Activated CD4-positive, alpha-beta T cell treated with anti-CD3 and anti-CD28 coated beads for 36 hours (primary cell): ENCODE measurements at regions not wholly inside any gene's neighbourhood (a gene's known extent, or its start where the extent isn't known, plus 50 kb on each side); places are given as distances from the start of the nearest gene placed in this dataset.
A peak's percentile ranks its signal among the peaks of the same experiment; 100 is the strongest.

Experiments
- ATAC-seq: fragments of 200-7000 bp; cut with Tn5 transposase; one replicate; pipeline ENCODE4 v1.10.0; 2021; ENCODE audit warnings: mild to moderate bottlenecking, moderate library complexity
- CTCF ChIA-PET: fragments of 350-600 bp; sonication (Branson Sonifier 250); formaldehyde crosslinking; loops from one replicate; lab custom pipeline; 2021; ENCODE audit warnings: antibody characterized with exemption; lab: Charles Lee
- POLR2A ChIA-PET: fragments of 350-600 bp; sonication (Branson Sonifier 250); formaldehyde crosslinking; loops from one replicate; lab custom pipeline; 2021; ENCODE audit warnings: antibody characterized with exemption, inconsistent platforms; lab: Charles Lee
- DNase-seq: peaks from one replicate; pipeline ENCODE4 v3.0.0-alpha.2; 2020
- H3K27ac Mint-ChIP-seq: one replicate; pipeline ENCODE4 v1.8.0; 2021; ENCODE audit warnings: mixed read lengths
- H3K27me3 Mint-ChIP-seq: one replicate; pipeline ENCODE4 v1.8.0; 2021; ENCODE audit warnings: mixed read lengths
- H3K36me3 Mint-ChIP-seq: one replicate; pipeline ENCODE4 v1.8.0; 2021; ENCODE audit warnings: low read depth, mixed read lengths
- H3K4me1 Mint-ChIP-seq: one replicate; pipeline ENCODE4 v1.8.0; 2021; ENCODE audit warnings: mixed read lengths
- H3K4me3 Mint-ChIP-seq: one replicate; pipeline ENCODE4 v1.8.0; 2021; ENCODE audit warnings: mild to moderate bottlenecking, moderate library complexity, mixed read lengths
- H3K9me3 Mint-ChIP-seq: one replicate; pipeline ENCODE4 v1.8.0; 2021; ENCODE audit warnings: low read depth, mixed read lengths
- intact Hi-C, 2 experiments: fragments of 100-400 bp; cut with DNase I in 1 of 2; cut with micrococcal nuclease in 1 of 2; formaldehyde crosslinking; loops; one replicate each; pipeline versions ENCODE4 v1.14.2 to v1.15.1; 2022 to 2024; cut with DNase I, micrococcal nuclease

GRCh38 chr13:40472427-40473220, 193.8 kb downstream of the FOXO1 start:
- ATAC-seq (no peak), DNase-seq (no peak)
- POLR2A ChIA-PET: no interaction called here
- CTCF ChIA-PET: interaction anchor here (0.5 to 2.0 kb wide), 7 partner anchors 8 to 569 kb away, joined by 3 to 7 read pairs (median 3); no protein-coding TSS in a partner anchor
- Mint-ChIP-seq H3K4me3 (no peak overlapping the region), H3K9me3 (no peaks in the 10 kb centered on the region), H3K36me3 (no peaks in the 10 kb centered on the region), H3K4me1 (peaks cover 10% of the 10 kb centered on the region), H3K27me3 (no peaks in the 10 kb centered on the region), H3K27ac (no peak overlapping the region)
- intact Hi-C loops: no loop called here

DNA sequence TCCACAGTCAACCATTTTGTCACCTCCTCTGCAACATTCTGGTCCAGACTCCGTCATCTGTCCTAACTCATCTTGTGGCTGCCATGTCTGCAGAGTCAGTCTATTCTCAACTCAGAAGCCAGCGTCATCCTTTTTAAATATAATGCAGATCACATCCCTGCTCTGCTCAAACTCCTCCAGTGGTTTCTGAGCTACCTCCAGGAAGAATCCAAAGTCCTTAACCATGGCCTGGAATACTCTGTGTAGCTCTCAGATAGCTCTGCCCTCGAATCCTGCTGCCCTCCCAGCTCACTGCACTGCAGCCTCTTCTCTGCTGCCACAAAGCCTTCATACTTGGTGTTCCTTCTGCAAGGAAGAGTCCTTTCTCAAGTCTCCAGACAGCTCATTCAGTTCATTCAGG, 190.8 kb downstream of the FOXO1 start:
- DNase-seq: no peak
- CTCF ChIA-PET: interaction anchor here (1.5 to 1.6 kb wide), 2 partner anchors 9 to 106 kb away, joined by 3 to 4 read pairs; no protein-coding TSS in a partner anchor
- no peak overlapping the region for H3K27ac Mint-ChIP-seq
- H3K36me3 Mint-ChIP-seq: no peaks in the 10 kb centered on the region
- no peaks in the 10 kb centered on the region for H3K9me3 Mint-ChIP-seq
- POLR2A ChIA-PET: no interaction called here
- H3K4me3 Mint-ChIP-seq: no peak overlapping the region
- intact Hi-C loops: no loop called here
- no peaks in the 10 kb centered on the region for H3K27me3 Mint-ChIP-seq
- peaks cover 20% of the 10 kb centered on the region for H3K4me1 Mint-ChIP-seq
- no peak for ATAC-seq

DNA sequence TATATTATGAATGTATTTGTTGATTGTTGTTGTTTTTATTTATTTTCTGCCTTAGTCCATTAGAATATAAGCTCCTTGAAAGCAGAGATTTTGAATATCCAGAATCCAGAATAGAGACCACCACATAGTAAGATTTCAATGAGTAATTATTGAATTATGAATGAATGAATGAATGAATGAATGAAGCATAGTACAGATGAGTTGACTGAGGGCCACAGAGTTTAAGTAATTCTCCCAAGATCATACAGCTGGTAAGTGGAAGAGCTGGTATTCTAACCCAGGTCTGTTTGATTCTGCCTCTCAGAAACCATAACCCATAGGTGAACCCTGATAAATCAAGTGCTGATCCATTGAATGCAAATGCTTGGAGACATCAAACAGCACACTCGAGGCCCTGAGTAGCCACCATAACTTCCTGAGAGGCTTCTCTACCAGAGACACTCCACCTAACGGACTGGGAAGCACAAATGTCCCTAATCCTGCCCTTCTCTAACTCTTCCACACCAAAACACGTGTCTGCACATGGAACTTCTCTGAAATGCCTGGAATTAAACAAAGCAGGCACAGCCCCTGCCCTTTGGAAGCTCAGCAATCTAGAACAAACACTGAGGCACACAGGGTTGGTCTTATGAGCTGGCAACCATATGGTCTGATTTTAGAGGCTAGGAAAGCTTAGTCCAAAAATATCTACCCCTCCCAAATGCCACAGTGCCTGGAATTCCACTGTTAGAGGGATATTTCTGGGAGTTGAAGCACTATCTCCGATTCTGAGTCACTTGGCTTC, 190.1 kb downstream of the FOXO1 start:
- Mint-ChIP-seq H3K4me1 (peaks cover 28% of the 10 kb centered on the region), H3K4me3 (no peak overlapping the region), H3K27me3 (no peaks in the 10 kb centered on the region), H3K36me3 (no peaks in the 10 kb centered on the region), H3K27ac (no peak overlapping the region), H3K9me3 (no peaks in the 10 kb centered on the region)
- ChIA-PET CTCF (interaction anchor here (1.5 to 1.6 kb wide), 2 partner anchors 8 to 105 kb away, joined by 3 to 4 read pairs; no protein-coding TSS in a partner anchor), POLR2A (no interaction called here)
- ATAC-seq (no peak), DNase-seq (no peak)
- intact Hi-C loops: no loop called here

- Mint-ChIP-seq H3K27me3 (no peaks in the 10 kb centered on the region), H3K4me3 (no peak overlapping the region), H3K4me1 (peaks cover 35% of the 10 kb centered on the region), H3K9me3 (peaks cover 5% of the 10 kb centered on the region), H3K36me3 (peaks cover 4% of the 10 kb centered on the region), H3K27ac (no peak overlapping the region)
- ATAC-seq (no peak), DNase-seq (no peak)
- POLR2A ChIA-PET: no interaction called here
- intact Hi-C loops: no loop called here
- CTCF ChIA-PET: no interaction called here
Measured at GRCh38 chr13:40477623-40478608, 188.5 kb downstream of the FOXO1 start.

GRCh38 chr13:40478775-40479174, 187.7 kb downstream of the FOXO1 start:
- CTCF ChIA-PET: no interaction called here

GRCh38 chr13:40479196-40479845, 187.1 kb downstream of the FOXO1 start:
- CTCF ChIA-PET: no interaction called here
- no peak for DNase-seq
- H3K27me3 Mint-ChIP-seq: no peaks in the 10 kb centered on the region
- H3K36me3 Mint-ChIP-seq: peaks cover 4% of the 10 kb centered on the region
- H3K9me3 Mint-ChIP-seq: peaks cover 5% of the 10 kb centered on the region
- intact Hi-C loops: no loop called here
- POLR2A ChIA-PET: no interaction called here
- ATAC-seq: no peak
- no peak overlapping the region for H3K27ac Mint-ChIP-seq
- peaks cover 45% of the 10 kb centered on the region for H3K4me1 Mint-ChIP-seq
- H3K4me3 Mint-ChIP-seq: no peak overlapping the region

More at GRCh38 chr13:40478775-40479174, 187.7 kb downstream of the FOXO1 start:
- Mint-ChIP-seq H3K27ac (no peak overlapping the region), H3K4me1 (peaks cover 39% of the 10 kb centered on the region), H3K4me3 (no peak overlapping the region), H3K9me3 (peaks cover 5% of the 10 kb centered on the region), H3K36me3 (peaks cover 4% of the 10 kb centered on the region), H3K27me3 (no peaks in the 10 kb centered on the region)
- POLR2A ChIA-PET: no interaction called here
- no peak for ATAC-seq
- no peak for DNase-seq
- intact Hi-C loops: no loop called here

GRCh38 chr13:40480012-40480914, 186.2 kb downstream of the FOXO1 start:
- intact Hi-C loops: loop anchor here in 1 of 2 experiments (5.0 kb wide), 1 partner anchor 43 kb away; no protein-coding TSS in a partner anchor
- ChIA-PET POLR2A (interaction anchor here (0.6 kb wide), 1 partner anchor 244 kb away, joined by 3 read pairs; no protein-coding TSS in a partner anchor), CTCF (interaction anchor here (0.6 kb wide), 1 partner anchor 520 kb away, joined by 3 read pairs; no protein-coding TSS in a partner anchor)
- H3K4me1 Mint-ChIP-seq: peaks cover 54% of the 10 kb centered on the region
- H3K4me3 Mint-ChIP-seq: no peak overlapping the region
- ATAC-seq (no peak), DNase-seq (no peak)
- peak overlapping the region; percentile 53 for H3K27ac Mint-ChIP-seq
- H3K27me3 Mint-ChIP-seq: no peaks in the 10 kb centered on the region
- H3K36me3 Mint-ChIP-seq: peaks cover 4% of the 10 kb centered on the region
- H3K9me3 Mint-ChIP-seq: peaks cover 5% of the 10 kb centered on the region

DNA sequence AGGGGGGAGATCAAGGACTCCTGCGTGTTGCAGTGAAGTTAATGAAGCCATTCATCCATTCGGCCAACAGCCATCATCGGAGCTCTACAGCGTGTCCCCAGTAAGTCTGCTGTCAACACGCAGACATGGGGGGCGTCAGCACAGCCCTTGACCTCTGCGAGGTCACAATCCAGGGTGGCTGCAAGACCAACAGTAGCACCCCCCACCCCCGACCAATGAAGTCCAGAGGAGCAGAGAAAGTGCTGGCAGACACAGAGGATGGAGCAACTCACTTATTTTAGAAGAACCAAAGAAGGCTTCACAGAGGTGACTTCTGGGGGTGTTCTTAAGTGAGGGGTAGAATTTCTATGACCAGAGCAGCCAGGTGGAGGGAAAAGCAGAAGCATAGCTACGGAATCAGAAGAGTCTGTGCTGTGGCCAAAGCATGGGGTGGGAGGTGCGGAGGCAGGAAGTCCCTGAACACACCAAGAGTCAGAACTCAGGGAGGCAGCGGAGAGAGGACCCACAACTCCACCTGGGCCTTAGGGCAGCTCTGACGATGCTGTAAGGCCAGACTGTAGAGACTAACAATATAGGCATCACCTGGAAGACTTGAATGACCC, 185.4 kb downstream of the FOXO1 start:
- Mint-ChIP-seq H3K4me3 (no peak overlapping the region), H3K4me1 (peaks cover 61% of the 10 kb centered on the region), H3K9me3 (peaks cover 5% of the 10 kb centered on the region), H3K27ac (peak overlapping the region; percentile 29), H3K27me3 (no peaks in the 10 kb centered on the region), H3K36me3 (peaks cover 4% of the 10 kb centered on the region)
- ChIA-PET POLR2A (interaction anchor here (0.6 kb wide), 1 partner anchor 243 kb away, joined by 3 read pairs; no protein-coding TSS in a partner anchor), CTCF (interaction anchor here (0.6 kb wide), 1 partner anchor 520 kb away, joined by 3 read pairs; no protein-coding TSS in a partner anchor)
- intact Hi-C loops: loop anchor here in 1 of 2 experiments (5.0 kb wide), 1 partner anchor 44 kb away; no protein-coding TSS in a partner anchor
- DNase-seq (no peak), ATAC-seq (no peak)

DNA sequence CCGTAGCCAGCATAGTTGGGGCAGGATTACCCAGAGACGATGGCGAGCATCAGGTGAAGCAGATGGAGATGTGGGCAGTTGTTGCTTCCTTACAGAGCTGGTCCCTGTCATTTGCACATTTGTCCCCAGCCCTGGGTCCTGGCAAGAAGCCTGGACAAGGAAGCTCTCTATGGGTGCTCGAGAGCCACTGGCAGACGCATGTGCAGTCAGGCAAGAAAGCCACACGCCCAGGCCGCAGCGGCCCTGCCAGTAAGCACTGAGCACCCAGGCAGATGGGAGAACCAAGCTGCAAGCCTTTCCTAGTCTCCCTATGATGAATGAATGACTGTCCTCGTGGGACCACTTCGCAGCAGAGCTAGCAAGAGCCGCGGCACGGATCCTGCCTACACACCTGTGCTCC, 182.8 kb downstream of the FOXO1 start:
- peaks cover 75% of the 10 kb centered on the region for H3K4me1 Mint-ChIP-seq
- DNase-seq (no peak), ATAC-seq (no peak)
- H3K27ac Mint-ChIP-seq: peak overlapping the region; percentile 93
- intact Hi-C loops: loop anchor here in 1 of 2 experiments (5.0 kb wide), 1 partner anchor 46 kb away; no protein-coding TSS in a partner anchor
- peaks cover 6% of the 10 kb centered on the region for H3K36me3 Mint-ChIP-seq
- H3K4me3 Mint-ChIP-seq: no peak overlapping the region
- H3K9me3 Mint-ChIP-seq: peaks cover 5% of the 10 kb centered on the region
- ChIA-PET POLR2A (interaction anchor here (1.6 kb wide), 1 partner anchor 185 kb away, joined by 4 read pairs; no protein-coding TSS in a partner anchor), CTCF (interaction anchor here (1.1 to 1.3 kb wide), 3 partner anchors 10 to 199 kb away, joined by 3 read pairs; no protein-coding TSS in a partner anchor)
- no peaks in the 10 kb centered on the region for H3K27me3 Mint-ChIP-seq
